GM12874 (cell line): ENCODE measurements at regions not wholly inside any gene's neighbourhood (a gene's known extent, or its start where the extent isn't known, plus 50 kb on each side); places are given as distances from the start of the nearest gene placed in this dataset.

Experiments
- CTCF ChIP-seq: IDR thresholded peaks from 2 replicates; pipeline ENCODE4 v1.5.1; 2011; ENCODE audit warnings: low read depth, mild to moderate bottlenecking, control low read depth, low read length, moderate library complexity; ENCODE audit not compliant: insufficient read depth

- TF ChIP-seq CTCF = no peak
Observed at GRCh38 chr5:148708854-148709253, 54.5 kb upstream of the HTR4 start.

- no peak for TF ChIP-seq CTCF
Observed at GRCh38 chr5:148711961-148712360, 57.6 kb upstream of the HTR4 start.

- no peak for TF ChIP-seq CTCF
Observed at GRCh38 chr5:148713735-148714508, 59.6 kb upstream of the HTR4 start.

- no peak for TF ChIP-seq CTCF
Observed at GRCh38 chr5:148716716-148717115, 62.4 kb upstream of the HTR4 start.

GRCh38 chr5:148717668-148718067 is 63.3 kb upstream of the HTR4 start:
- no peak for TF ChIP-seq CTCF

GRCh38 chr5:148719605-148720004 is 65.3 kb upstream of the HTR4 start:
- TF ChIP-seq CTCF = no peak

- no peak for TF ChIP-seq CTCF
Observed at GRCh38 chr5:148720257-148720656, 65.9 kb upstream of the HTR4 start.

- TF ChIP-seq CTCF = no peak
Observed at GRCh38 chr5:148723143-148723542, 68.8 kb upstream of the HTR4 start.
